ENCODE measurements at regions not wholly inside any gene's neighbourhood (a gene's known extent, or its start where the extent isn't known, plus 50 kb on each side); places are given as distances from the start of the nearest gene placed in this dataset.

- TF ChIP-seq, protein P1, sequence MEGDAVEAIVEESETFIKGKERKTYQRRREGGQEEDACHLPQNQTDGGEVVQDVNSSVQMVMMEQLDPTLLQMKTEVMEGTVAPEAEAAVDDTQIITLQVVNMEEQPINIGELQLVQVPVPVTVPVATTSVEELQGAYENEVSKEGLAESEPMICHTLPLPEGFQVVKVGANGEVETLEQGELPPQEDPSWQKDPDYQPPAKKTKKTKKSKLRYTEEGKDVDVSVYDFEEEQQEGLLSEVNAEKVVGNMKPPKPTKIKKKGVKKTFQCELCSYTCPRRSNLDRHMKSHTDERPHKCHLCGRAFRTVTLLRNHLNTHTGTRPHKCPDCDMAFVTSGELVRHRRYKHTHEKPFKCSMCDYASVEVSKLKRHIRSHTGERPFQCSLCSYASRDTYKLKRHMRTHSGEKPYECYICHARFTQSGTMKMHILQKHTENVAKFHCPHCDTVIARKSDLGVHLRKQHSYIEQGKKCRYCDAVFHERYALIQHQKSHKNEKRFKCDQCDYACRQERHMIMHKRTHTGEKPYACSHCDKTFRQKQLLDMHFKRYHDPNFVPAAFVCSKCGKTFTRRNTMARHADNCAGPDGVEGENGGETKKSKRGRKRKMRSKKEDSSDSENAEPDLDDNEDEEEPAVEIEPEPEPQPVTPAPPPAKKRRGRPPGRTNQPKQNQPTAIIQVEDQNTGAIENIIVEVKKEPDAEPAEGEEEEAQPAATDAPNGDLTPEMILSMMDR (IDR thresholded peaks at IDR 0.05; ENCODE audit: insufficient read depth, low read length, poor library complexity, severe bottlenecking) = no peak
- no peak for TF ChIP-seq EZH2phosphoT487 (conservative IDR thresholded peaks at IDR 0.05; ENCODE audit: low read length)
Observed at GRCh38 chr20:7695635-7696034, 244.6 kb downstream of the HAO1 start.
